ENCODE measurements at regions not wholly inside any gene's neighbourhood (a gene's known extent, or its start where the extent isn't known, plus 50 kb on each side); places are given as distances from the start of the nearest gene placed in this dataset.
"Not testable (repeated sequence)": the region's sequence is repeated elsewhere in the genome, so short reads cannot be mapped to it uniquely, and the experiment has no call there.

DNA sequence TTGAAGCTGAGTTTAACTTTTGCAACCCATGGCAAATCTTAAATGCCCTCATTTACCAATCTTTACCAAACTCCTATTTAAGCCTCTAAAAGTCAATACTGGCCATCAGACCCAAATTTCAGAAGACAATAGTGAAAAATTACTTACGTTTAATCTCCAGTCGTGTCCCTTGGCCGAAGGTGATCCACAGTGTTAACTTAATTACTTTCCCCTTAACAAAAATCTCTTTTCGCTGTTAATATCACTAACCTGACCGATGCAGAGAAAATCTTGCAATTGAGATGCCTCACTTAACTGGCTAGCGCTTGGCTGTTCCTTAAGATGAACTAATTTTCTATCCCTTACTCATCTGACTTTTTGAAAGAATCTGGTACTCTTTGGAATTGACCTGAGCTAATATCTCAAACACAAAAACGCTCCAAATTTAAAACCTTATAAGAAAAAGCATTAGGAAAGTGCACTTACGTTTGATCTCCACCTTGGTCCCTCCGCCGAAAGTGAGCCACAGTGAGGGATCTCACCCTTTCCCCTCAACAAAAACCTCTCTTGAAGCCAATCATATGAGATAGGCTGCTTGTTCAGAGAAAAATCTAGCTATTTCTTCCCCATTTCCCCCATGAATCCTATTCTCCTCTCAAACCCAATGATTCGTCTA is 169.1 kb downstream of the RPIA start:
- no peak for DNase-seq

DNA sequence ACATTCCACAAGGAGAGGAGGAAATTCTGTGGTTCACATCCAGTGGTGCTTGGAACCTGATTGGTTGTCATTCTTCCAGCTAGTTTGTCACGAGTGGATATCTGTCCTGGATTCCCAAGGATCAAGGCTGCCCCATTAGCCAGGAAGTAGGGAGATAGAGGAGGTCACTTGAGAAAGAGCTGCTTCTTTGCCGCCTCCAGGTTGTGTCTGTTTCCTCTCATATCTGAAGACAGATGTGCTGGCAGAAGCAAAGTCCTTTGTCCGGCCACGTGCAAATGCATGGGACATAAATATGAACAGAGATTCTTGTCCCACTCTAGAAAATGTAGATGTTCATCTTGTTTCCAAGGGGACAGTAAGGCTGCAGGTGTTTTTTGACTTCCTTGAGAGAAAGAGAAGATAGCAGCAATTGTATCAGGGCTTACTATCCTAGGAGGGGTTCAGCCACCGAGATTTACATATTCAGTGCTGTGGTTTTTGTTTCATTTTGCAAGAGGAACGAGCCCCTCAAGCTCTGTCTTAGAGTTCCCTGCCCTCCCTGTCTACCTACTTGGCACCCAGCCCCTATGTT is 174.4 kb downstream of the RPIA start:
- no peak for DNase-seq

DNA sequence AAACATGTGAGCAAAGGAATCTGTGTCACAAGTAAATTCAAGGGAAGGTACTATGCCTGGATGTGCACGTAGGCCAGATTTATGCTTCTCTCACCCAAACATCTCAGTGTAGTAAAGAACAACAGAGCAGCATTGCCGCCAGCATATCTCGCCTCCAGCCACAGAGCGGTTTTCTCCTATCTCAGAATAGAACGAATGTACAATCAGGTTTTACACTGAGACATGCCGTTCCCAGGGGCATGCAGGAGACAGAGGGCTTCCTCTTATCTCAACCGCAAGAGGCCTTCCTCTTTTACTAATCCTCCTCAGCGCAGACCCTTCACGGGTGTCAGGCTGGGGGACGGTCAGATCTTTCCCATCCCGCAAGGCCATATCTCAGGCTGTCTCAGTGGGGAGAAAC is 175.3 kb downstream of the RPIA start:
- DNase-seq: no peak

DNA sequence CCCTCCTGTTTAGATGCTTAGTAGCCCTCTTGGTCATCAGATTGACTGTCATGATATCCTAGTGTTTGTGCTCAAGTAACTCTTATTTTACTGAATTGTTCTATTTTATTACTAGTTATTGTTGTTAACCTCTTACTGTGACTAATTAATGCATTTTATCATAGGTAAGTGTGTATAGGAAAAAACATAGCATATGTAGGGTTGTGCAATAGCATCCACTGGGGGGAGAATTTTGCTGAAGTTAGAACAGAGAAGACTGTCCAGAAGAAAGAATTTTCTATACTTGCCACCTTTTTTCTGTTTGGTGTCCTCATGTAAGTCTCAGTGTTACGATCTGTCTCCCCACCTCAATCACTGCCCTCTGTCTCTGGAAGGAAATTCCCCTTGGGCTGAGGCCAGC is 177.4 kb downstream of the RPIA start:
- no peak for DNase-seq

DNA sequence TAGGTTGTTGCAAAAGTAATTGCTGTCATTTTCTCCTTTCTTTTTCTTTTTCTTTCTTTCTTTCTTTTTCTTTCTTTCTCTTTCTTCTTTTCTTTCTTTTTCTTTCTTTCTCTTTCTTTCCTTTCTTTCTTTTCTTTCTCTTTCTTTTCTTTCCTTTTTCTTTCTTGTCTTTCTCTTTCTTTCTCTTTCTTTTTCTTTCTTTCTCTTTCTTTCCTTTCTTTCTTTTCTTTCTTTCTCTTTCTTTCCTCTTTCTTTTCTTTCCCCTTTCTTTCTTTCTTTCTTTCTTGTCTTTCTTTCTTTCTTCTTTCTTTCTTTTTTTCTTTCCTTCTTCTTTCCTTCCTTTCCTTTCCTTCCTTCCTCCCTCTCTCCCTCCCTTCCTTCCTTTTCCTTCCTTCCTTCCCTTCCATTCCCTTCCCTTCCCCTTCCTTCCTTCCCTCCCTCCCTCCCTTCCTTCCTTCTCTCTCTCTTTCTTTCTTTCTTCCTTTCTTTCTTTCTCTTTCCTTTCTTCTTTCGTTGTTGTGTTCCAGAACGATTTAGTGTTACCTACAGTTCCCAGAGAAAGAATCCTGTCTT is 178.9 kb downstream of the RPIA start:
- DNase-seq: no peak

DNA sequence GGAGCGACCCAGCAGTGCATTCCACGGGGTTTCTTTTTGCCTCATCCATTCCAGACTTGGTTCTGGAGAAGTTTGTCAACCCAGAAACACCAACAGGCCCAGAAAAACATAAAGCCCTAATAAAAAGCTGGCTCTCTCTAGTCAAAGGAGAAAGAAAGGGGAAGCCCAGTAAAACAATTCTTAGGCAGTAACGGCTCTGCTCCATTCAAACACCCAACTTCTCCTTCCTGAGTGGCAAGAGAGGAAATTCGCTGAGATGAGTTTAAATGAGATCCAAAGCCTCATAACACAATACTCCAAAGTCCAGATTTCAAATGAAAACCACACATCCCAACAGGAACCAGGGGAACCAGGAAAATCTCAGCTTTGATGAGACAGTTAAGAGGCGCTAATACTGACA is 179.9 kb downstream of the RPIA start:
- DNase-seq: no peak

DNA sequence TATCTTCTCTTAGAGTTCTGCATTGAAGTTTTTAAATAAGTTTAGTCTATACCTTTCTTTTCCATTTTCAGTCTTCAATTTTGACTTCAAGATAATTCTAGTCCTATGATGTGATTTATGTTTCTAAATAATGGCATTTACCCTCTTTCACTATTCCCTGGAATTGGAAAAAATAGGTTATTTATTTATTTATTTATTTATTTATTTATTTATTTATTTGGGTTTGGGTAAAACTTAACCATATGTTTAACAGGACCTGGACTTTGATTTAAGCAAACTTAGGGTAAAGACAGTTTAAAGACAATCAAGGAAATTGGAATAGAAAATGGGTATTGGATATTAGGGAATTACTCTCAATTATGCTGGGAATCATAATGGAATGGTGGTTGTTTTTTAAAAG is 182.1 kb downstream of the RPIA start:
- DNase-seq: no peak

DNA sequence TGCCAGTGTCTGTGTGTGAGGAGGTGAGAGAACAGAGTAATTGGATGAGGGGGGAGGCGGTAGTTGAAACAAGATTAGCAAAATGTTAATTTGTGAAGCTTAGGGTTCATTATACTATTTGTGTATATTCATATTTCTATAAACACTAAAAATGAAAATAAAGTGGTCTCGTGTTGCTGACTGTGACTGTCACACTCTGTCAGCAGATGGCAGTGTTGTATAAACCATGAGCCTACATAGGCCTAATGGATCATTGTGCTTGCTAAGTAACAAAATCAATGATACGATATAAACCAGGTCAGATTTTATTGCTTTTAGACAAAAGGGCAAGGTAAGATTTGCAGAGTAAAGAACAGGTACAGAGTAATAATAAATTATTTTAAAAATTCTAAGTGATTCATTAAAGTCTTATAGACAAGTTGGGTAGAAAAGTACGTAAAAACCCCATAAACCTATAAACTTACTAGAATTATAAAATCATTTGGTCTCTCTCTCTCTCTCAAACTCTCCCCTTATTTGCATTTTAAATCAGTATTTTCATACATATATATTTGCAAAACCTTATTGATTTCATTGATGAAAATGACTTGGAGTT is 182.7 kb downstream of the RPIA start:
- DNase-seq: peak; percentile 82

DNA sequence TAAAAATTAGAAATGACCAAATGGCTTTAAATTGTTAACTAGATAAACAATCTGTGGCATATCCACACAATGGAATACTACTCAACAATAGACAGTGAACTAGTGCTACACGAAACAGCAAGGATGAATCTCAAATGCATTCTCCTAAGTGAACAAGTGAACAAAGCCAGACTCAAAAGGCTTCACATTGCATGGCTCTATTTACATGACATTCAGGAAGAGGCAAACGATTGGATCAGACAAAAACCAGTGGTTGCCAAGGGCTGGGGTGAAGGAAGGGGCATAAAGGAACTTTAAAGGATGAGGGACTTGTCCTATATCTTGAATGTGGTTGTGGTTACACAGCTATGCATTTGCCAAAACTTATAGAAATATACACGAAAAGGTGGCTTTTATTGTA is 184.3 kb downstream of the RPIA start:
- no peak for DNase-seq

DNA sequence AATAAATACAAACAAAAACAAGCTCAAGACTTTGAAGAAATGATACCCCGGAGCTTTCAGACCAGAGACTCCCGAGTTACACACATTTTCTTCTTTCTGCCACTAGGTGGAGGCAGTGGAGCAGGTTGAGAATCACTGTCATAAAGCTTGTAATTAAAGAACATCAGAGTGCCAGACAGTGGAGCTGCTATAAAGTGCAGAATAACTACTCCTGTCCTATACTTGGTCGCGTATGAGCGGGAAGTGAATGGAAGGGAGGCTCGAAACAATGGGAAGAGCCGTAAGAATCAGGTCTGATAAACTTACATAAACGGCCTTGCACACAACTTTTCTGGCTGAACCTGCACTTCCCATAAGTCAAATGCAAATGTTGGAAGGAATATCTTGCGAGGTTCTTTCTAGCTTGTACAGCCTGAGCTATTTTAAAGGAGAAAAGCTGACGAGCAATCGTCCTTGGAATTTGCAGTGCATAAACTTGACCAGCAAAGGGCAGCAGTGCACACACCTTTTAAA is 189.0 kb downstream of the RPIA start:
- peak; percentile 91 for DNase-seq

DNA sequence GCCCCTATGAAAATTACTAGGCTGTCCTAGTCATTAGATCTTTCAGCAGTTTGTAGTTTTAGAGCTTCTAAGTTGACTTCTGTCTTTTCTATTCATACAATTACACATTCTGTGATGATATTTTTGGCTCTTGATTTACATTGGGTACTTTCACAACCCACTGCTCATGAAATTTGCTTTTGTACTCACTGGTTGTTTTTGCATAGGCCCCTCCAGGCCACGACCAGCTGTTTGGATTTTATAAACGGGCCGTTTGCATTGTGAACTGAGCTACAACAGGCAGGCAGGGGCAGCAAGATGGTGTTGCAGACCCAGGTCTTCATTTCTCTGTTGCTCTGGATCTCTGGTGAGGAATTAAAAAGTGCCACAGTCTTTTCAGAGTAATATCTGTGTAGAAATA is 193.8 kb downstream of the RPIA start:
- DNase-seq: no peak

DNA sequence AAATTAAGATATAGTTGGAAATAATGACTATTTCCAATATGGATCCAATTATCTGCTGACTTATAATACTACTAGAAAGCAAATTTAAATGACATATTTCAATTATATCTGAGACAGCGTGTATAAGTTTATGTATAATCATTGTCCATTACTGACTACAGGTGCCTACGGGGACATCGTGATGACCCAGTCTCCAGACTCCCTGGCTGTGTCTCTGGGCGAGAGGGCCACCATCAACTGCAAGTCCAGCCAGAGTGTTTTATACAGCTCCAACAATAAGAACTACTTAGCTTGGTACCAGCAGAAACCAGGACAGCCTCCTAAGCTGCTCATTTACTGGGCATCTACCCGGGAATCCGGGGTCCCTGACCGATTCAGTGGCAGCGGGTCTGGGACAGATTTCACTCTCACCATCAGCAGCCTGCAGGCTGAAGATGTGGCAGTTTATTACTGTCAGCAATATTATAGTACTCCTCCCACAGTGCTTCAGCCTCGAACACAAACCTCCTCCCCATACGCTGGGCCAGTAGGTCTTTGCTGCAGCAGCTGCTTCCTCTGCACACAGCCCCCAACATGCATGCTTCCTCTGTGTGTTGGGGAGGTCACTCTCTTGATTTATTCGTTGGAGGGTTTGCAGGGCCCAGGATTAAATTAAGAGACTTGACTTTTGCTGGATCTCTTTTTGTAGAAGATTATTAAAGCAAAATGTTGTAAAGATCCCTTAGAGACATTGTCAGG is 194.4 kb downstream of the RPIA start:
- DNase-seq: no peak

DNA sequence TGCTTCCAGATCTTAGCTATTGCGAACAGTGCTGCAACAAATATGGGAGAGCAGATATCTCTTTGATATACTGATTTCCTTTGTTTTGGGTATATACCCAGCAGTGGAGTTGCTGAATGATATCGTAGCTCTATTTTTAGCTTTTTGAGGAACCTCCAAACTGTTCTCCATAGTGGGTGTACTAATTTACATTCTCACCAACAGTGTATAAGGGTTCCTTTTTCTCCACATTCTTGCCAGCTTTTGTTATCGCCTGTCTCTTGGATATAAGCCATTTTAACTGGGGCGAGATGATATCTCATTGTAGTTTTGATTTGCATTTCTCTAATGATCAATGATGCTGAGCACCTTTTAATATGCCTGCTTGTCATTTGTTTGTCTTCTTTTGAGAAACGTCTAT is 196.0 kb downstream of the RPIA start:
- not testable (repeated sequence) for DNase-seq

DNA sequence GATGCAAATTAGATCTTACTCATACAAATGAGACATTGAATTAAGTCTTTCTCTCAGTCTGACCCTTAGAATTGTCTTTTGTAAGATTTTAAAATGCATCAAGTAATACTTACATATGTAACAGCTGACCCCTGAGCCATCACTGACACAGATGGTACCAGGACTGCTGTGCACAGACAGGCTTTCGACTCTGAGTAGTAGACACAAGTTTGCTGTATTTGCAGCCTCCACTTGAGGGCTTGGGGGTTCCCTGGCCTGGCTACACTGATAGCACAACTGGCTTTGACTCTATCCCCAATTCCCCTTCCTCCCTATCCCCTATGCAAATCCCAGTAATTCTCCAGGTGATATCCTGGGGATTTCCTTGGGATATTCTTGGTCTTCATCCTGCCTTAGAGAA is 200.7 kb downstream of the RPIA start:
- DNase-seq: no peak

DNA sequence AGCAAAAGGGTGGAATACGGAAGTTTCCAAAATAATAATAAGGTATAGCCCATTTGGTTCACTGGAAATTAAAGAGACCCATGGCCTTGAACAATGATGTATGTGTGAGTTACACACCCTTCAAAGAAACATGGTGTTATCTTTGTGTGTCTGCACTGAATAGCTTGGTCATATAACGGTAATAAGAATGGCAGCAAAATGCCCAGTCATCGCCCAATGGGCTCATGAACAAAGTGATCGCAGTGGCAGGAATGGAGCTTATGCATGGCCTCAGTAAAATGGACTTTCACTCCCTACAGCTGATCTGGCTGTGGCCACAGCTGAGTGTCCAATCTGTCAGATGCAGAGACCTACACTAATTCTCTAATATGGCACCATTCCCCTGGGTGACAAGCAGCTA is 201.3 kb downstream of the RPIA start:
- no peak for DNase-seq

DNA sequence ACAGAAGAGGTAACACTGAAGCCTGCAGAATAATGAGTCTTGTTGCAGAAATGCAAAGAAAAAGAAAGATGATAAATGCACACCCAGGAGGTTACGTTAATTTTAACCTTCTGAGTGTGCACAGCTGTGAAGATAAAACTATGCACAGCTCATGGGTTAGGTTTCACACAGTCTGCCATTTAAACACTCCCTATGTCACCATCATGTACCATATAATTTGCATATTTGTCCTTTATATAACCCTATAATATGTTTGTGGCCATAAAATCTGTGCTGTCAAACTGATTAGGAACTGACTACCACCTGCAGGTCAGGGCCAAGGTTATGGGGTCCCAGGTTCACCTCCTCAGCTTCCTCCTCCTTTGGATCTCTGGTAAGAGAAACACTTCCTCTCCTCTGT is 205.5 kb downstream of the RPIA start:
- no peak for DNase-seq

DNA sequence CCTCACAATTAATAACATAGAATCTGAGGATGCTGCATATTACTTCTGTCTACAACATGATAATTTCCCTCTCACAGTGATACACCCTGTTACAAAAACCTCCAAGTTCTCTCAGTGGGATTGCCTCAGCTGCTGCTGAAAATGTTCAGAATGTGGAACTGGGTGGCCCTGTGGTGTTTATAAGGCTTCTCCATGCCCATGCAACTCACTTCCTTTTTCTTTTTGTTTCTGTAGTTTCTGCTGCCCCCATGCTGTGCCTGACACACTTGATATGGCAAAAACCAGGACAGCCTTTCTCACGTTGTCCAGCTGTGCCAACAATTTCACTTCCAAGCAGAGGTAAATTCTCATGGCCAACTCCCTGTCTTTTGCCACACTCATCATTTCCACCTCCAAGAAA is 206.2 kb downstream of the RPIA start:
- no peak for DNase-seq

DNA sequence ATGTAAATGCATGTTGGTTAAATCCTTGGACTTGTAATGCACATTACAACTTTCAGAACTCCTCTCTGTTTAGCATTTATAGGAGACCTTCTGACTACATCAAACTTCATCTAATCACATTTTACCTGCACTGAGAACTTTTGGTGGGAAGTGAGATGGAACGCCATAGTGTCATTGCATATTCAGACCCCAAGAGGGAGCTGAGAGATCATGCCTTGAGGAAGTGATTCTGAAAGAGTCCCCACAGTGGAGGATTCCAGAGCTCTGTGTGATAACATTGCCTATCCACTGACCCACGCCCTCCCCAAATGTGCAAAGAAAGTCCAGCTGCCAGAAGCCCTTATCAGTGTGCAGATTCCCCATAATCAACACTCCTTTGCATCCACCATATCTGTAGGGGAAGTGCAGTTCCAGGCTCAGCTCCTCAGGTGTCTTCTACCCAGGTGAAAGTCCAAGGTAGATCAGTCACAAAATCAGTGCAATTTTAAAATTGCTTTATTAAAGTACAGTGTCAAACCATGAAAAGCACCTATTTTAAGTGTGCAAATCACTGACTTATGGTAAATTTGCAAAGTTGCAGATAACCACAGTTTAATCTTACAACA is 212.4 kb downstream of the RPIA start:
- DNase-seq: peak; percentile 75

DNA sequence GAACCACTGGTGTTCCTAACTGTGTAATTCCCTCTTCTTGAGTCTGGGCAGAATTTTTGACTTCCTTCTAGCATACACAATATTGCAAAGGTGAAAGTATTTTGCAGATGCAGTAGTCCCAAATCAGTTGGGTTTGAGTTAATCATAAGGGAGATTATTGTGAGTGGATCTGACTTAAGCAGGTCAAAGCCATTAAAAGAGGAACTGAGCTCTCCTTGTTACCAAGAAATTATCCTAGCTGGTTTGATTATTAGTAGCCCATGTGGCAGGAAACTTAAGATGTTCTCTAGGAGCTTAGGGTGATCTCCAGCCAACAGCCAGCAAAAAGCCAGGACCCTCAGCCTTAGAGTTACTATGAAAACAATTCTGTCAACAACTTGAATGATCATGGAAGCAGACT is 221.8 kb downstream of the RPIA start:
- no peak for DNase-seq

DNA sequence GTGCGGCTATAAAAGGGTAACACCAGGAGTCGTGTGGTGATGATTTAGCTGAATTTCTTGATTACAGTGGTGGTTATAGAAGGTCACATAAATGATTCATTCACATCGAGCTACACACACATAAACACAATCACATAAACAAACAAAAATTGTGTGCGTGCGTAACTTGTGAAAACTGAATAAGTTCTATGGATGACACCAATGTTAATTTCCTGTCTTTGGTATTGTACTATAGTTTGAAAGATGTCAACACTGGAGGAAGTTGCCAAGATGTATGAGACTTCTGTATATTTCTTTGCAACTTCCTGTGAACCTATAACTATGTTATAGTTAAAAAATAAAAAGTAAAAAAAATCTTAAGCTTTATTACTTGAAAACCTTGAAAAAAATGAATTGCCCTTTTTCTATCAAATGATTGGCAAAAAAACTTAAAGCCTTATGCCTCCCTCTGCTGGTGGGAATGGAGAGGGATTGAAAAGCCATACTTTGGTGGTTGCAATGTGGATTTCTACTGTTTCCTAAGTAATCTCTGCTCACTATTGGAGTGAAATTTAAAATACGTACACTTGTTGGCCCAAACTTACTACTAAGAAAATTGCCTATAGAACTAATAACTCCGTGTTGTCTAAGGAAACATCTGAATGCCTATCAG is 227.7 kb downstream of the RPIA start:
- DNase-seq: no peak

DNA sequence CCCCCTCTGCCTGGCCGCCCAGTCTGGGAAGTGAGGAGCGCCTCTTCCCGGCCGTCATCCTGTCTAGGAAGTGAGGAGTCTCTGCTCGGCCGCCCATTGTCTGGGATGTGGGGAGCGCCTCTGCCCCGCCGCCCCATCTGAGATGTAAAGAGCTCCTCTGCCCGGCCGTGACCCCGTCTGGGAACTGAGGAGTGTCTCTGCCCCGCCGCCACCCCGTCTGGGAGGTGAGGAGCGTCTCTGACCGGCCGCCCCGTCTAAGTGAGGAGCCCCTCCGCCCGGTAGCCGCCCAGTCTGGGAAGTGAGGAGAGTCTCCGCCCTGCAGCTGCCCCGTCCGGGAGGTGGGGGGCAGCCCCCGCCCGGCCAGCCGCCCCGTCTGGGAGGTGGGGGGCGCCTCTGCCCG is 228.9 kb downstream of the RPIA start:
- not testable (repeated sequence) for DNase-seq

DNA sequence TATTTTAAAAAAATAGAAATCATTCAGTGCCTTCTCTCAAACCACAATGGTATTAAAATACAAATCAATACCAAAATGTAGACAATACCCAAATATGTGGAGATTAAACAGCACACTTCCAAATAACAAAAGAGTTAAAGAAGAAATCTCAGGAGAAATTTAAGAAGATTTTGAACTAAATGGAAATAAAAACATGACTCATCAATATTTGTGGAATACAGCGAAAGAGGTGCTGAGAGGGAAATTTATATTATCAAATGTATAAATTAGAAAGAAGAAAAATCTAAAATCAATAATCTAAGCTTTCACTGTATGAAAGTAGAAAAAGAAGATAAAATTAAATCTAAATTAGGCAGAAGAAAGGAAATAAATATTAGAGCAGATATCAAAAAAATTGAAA is 233.1 kb downstream of the RPIA start:
- DNase-seq: no peak
